HFFc6 (cell line): ENCODE measurements at regions not wholly inside any gene's neighbourhood (a gene's known extent, or its start where the extent isn't known, plus 50 kb on each side); places are given as distances from the start of the nearest gene placed in this dataset.

Source experiments
- DNase-seq: peaks from one replicate; pipeline ENCODE4 v3.0.0-alpha.2; 2018
- H3K27ac Mint-ChIP-seq: 2 replicates; pipeline ENCODE4 v1.8.0; 2020; ENCODE audit warnings: mild to moderate bottlenecking, mixed read lengths
- H3K27me3 Mint-ChIP-seq: 2 replicates; pipeline ENCODE4 v1.8.0; 2021; ENCODE audit warnings: mild to moderate bottlenecking, moderate library complexity, mixed read lengths; ENCODE audit not compliant: insufficient read depth
- H3K36me3 Mint-ChIP-seq: 2 replicates; pipeline ENCODE4 v1.8.0; 2021; ENCODE audit warnings: low read depth, mixed read lengths
- H3K4me1 Mint-ChIP-seq: 2 replicates; pipeline ENCODE4 v1.8.0; 2020; ENCODE audit warnings: low read depth, mixed read lengths
- H3K4me3 Mint-ChIP-seq: 2 replicates; pipeline ENCODE4 v1.8.0; 2020; ENCODE audit warnings: mild to moderate bottlenecking, moderate library complexity, mixed read lengths
- H3K9me3 Mint-ChIP-seq: 2 replicates; pipeline ENCODE4 v1.8.0; 2020; ENCODE audit warnings: mild to moderate bottlenecking, mixed read lengths
- TF ChIP-seq, protein P1 (sequence below): fragments of 200-600 bp; sonication (generic); IDR thresholded peaks from 2 replicates; pipeline ENCODE4 v1.5.0; 2021; ENCODE audit warnings: antibody characterized with exemption, mild to moderate bottlenecking

DNA sequence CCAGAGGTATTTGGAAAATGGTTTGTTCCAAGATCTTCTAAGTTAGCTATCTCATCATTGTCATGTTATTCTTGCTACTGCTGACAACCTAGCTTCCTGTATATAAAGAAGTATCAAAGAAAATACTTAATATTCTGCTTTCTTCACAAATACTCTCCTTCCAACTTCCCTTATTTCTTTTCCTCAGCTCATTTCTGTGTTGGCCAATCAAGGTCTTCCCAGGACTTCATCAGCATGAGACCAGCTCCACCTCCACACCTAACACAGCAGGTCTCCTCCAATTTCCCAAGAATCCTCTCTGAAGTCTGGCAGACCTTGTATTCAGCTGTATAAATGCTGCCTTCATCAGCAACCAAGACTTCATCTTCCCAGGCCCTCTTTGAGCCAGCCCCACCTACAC lies 538.6 kb upstream of the JARID2 start:
- Mint-ChIP-seq H3K27ac (peak overlapping the region; percentile 96), H3K4me1 (peaks cover 70% of the 10 kb centered on the region), H3K27me3 (no peaks in the 10 kb centered on the region; the same call in 1 of the 2 replicates), H3K4me3 (peak overlapping the region; percentile 80; the same call in 1 of the 2 replicates), H3K36me3 (no peaks in the 10 kb centered on the region), H3K9me3 (no peaks in the 10 kb centered on the region)
- TF ChIP-seq, protein P1, sequence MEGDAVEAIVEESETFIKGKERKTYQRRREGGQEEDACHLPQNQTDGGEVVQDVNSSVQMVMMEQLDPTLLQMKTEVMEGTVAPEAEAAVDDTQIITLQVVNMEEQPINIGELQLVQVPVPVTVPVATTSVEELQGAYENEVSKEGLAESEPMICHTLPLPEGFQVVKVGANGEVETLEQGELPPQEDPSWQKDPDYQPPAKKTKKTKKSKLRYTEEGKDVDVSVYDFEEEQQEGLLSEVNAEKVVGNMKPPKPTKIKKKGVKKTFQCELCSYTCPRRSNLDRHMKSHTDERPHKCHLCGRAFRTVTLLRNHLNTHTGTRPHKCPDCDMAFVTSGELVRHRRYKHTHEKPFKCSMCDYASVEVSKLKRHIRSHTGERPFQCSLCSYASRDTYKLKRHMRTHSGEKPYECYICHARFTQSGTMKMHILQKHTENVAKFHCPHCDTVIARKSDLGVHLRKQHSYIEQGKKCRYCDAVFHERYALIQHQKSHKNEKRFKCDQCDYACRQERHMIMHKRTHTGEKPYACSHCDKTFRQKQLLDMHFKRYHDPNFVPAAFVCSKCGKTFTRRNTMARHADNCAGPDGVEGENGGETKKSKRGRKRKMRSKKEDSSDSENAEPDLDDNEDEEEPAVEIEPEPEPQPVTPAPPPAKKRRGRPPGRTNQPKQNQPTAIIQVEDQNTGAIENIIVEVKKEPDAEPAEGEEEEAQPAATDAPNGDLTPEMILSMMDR, result no peak
- DNase-seq, result no peak

DNA sequence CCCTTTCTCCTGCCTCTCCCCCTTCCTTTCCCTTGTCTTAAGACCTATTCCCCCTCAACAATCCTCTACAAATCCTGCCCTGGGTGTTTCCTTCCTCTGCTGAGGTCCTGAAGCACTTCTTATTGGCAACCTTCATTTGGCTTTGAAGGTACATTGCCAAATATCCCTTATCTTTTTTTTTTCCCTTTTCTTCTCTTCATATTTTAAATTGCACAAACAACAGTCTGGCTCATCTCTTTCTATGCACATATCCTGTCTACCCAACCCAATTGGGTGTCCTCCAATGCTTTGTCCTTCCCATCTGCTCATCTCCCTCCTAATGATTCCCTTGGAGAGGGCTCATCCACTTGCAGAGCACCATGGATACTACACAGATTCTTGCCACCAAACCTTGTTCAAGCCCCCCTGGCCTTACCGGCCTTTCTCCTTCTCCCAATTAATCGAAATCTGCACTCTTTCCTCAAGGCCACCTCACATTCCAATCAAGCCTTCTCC lies 537.9 kb upstream of the JARID2 start:
- H3K4me1 Mint-ChIP-seq, result peaks cover 77% of the 10 kb centered on the region
- TF ChIP-seq, protein P1, result no peak
- H3K36me3 Mint-ChIP-seq, result no peaks in the 10 kb centered on the region
- no peaks in the 10 kb centered on the region; the same call in 1 of the 2 replicates for H3K27me3 Mint-ChIP-seq
- DNase-seq, result no peak
- peak overlapping the region; percentile 96 for H3K27ac Mint-ChIP-seq
- no peaks in the 10 kb centered on the region for H3K9me3 Mint-ChIP-seq
- H3K4me3 Mint-ChIP-seq, result no peak overlapping the region

DNA sequence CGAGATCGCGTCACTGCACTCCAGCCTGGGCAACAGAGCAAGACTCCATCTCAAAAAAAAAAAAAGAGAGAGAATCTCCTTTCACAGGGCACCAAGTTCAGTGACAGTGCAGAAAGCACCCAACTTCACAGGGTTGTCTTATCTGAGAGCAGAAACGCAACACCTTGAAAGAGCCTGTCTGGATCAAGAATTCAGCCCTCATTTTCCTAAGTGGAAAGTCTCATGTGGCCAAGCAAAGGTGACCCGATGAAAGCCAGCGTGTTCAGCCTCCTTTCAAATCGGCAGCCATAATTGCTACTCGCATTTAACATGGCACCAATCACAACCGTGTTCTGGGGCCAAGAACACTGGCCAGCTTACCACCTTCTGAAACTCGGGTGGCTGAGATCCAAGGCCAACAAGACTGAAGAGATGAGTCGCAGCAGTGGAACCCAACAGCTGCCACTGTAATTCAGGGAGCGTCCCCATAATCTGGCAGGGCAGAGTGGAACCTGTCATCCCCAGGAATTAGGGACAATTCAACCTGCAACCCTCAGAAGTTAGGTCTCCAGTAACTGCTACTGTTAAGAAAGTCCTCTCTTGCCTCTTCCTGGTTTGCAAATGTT lies 536.7 kb upstream of the JARID2 start:
- H3K27me3 Mint-ChIP-seq, result peaks cover 1% of the 10 kb centered on the region; the same call in 1 of the 2 replicates
- H3K36me3 Mint-ChIP-seq, result no peaks in the 10 kb centered on the region
- H3K27ac Mint-ChIP-seq, result peak overlapping the region; percentile 90
- no peak overlapping the region for H3K4me3 Mint-ChIP-seq
- no peak for DNase-seq
- H3K4me1 Mint-ChIP-seq, result peaks cover 89% of the 10 kb centered on the region
- TF ChIP-seq, protein P1, result no peak
- H3K9me3 Mint-ChIP-seq, result no peaks in the 10 kb centered on the region

- Mint-ChIP-seq H3K9me3 (no peaks in the 10 kb centered on the region), H3K27ac (peak overlapping the region; percentile 90), H3K4me1 (peaks cover 91% of the 10 kb centered on the region), H3K36me3 (no peaks in the 10 kb centered on the region), H3K4me3 (no peak overlapping the region), H3K27me3 (peaks cover 1% of the 10 kb centered on the region; the same call in 1 of the 2 replicates)
- no peak for DNase-seq
- TF ChIP-seq, protein P1, result no peak
Measured at GRCh38 chr6:14709900-14710299, 536.0 kb upstream of the JARID2 start.

GRCh38 chr6:14710421-14710820 lies 535.4 kb upstream of the JARID2 start:
- Mint-ChIP-seq H3K27ac (peak overlapping the region; percentile 90), H3K4me3 (no peak overlapping the region), H3K27me3 (peaks cover 1% of the 10 kb centered on the region; the same call in 1 of the 2 replicates), H3K36me3 (no peaks in the 10 kb centered on the region), H3K9me3 (no peaks in the 10 kb centered on the region), H3K4me1 (peaks cover 85% of the 10 kb centered on the region)
- TF ChIP-seq, protein P1, result no peak
- no peak for DNase-seq
